ENCODE measurements at regions not wholly inside any gene's neighbourhood (a gene's known extent, or its start where the extent isn't known, plus 50 kb on each side); places are given as distances from the start of the nearest gene placed in this dataset.
"Not testable (repeated sequence)": the region's sequence is repeated elsewhere in the genome, so short reads cannot be mapped to it uniquely, and the experiment has no call there.

GRCh38 chr15:88995449-88995848 lies 82.3 kb upstream of the MFGE8 start:
- DNase-seq = no peak

- no peak for DNase-seq
Measured at GRCh38 chr15:88997531-88997930, 84.4 kb upstream of the MFGE8 start.

- DNase-seq = no peak
Measured at GRCh38 chr15:88998980-88999713, 86.0 kb upstream of the MFGE8 start.

- DNase-seq = not testable (repeated sequence)
Measured at GRCh38 chr15:89001708-89002275, 86.5 kb upstream of the ABHD2 start.

- peak; percentile 31 for DNase-seq
Measured at GRCh38 chr15:89002281-89002761, 85.9 kb upstream of the ABHD2 start.

GRCh38 chr15:89002830-89003229 lies 85.4 kb upstream of the ABHD2 start:
- no peak for DNase-seq

- no peak for DNase-seq
Measured at GRCh38 chr15:89003865-89004725, 84.2 kb upstream of the ABHD2 start.

- no peak for DNase-seq
Measured at GRCh38 chr15:89004726-89005030, 83.6 kb upstream of the ABHD2 start.

GRCh38 chr15:89007527-89007926 lies 80.7 kb upstream of the ABHD2 start:
- not testable (repeated sequence) for DNase-seq

GRCh38 chr15:89007989-89008388 lies 80.3 kb upstream of the ABHD2 start:
- DNase-seq = no peak

- no peak for DNase-seq
Measured at GRCh38 chr15:89009080-89009479, 79.2 kb upstream of the ABHD2 start.

- DNase-seq = no peak
Measured at GRCh38 chr15:89015412-89016097, 72.7 kb upstream of the ABHD2 start.

GRCh38 chr15:89016549-89017041 lies 71.7 kb upstream of the ABHD2 start:
- no peak for DNase-seq

GRCh38 chr15:89017370-89018066 lies 70.7 kb upstream of the ABHD2 start:
- peak; percentile 75 for DNase-seq

- DNase-seq = no peak
Measured at GRCh38 chr15:89018207-89018606, 70.0 kb upstream of the ABHD2 start.

GRCh38 chr15:89019436-89019835 lies 68.8 kb upstream of the ABHD2 start:
- no peak for DNase-seq

- no peak for DNase-seq
Measured at GRCh38 chr15:89021224-89021623, 67.0 kb upstream of the ABHD2 start.

- not testable (repeated sequence) for DNase-seq
Measured at GRCh38 chr15:89021886-89022285, 66.4 kb upstream of the ABHD2 start.

GRCh38 chr15:89023311-89023961 lies 64.8 kb upstream of the ABHD2 start:
- no peak for DNase-seq

- DNase-seq = no peak
Measured at GRCh38 chr15:89024418-89024817, 63.8 kb upstream of the ABHD2 start.

- no peak for DNase-seq
Measured at GRCh38 chr15:89026167-89026566, 62.1 kb upstream of the ABHD2 start.

GRCh38 chr15:89028036-89028435 lies 60.2 kb upstream of the ABHD2 start:
- no peak for DNase-seq

All from CD4-positive, alpha-beta T cell treated with Interleukin-15 for 1 hour (primary cell).